ENCODE measurements at regions not wholly inside any gene's neighbourhood (a gene's known extent, or its start where the extent isn't known, plus 50 kb on each side); places are given as distances from the start of the nearest gene placed in this dataset.
"Not testable (repeated sequence)": the region's sequence is repeated elsewhere in the genome, so short reads cannot be mapped to it uniquely, and the experiment has no call there.

DNA sequence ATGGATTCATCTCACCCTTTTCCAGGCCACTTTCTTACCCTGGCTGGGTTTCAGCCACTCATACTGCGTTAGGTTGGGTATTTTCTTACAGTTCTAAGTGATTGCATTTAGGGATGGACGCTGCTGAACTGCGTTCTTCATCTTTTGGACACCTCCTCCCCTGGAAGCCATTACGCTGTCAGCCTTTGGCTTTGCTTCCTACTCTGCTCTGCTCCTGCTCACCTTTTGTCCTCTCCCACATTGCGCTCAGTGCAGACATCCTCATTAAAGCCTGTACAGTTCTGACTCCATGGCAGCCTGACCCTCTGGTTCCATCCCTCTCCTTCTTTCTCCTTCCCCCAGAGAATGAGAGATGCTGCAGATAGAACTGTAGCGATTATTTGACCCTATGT, 108.9 kb downstream of the SRGAP2 start:
- not testable (repeated sequence) for DNase-seq (ENCODE audit: low spot score)

DNA sequence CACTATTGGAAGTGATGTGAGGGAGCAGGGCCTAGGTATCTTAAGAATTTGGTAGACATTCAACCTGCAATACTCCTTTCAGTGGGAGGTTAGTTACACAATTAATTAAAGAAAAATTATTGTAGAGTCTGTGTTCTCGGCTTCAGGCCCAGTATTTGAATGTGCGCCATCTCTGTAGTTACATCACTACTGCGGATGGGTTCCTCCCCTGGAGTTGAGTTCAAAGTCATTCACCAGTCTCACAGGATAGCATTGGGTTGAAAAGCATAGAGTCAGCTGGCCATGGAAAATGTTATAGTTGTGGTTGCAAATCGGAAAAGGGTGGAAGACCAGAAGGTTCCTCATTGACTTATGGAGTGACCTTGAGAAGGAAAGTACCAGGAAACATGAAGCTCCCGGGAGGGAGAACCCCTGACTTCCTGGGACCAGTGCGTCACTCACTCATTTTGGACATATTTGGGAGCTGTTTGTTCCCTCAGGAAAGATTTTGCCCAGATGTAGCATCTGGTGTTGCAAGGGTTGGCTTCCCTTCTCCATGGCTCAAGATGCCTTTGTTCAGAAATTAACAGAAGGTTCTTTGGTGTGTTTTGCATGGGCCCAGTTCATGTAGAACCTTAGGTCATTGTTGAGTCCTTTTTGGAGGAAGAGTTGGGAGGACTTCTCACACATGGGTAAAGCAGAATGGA, 111.8 kb downstream of the SRGAP2 start:
- not testable (repeated sequence) for DNase-seq (ENCODE audit: low spot score)

DNA sequence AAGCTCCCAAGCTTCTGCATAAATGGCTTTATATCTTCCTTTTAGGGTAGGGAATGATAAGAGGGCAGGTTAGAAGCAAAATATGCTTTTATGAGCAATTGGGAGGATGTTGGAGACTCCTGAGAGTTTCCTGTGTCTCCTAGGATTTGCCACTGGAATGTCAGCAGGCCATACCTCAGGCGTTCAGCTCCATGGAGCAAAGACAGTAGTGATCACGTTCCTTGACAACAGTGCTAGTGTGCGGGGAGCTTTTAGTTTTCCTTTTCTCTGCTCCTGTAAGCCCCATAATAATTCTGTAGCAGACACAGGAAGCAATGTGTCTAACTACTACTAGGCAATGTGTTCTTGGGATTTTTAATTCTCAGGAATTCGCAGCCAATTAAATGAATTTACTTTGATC, 113.6 kb downstream of the SRGAP2 start:
- DNase-seq (ENCODE audit: low spot score): not testable (repeated sequence)

DNA sequence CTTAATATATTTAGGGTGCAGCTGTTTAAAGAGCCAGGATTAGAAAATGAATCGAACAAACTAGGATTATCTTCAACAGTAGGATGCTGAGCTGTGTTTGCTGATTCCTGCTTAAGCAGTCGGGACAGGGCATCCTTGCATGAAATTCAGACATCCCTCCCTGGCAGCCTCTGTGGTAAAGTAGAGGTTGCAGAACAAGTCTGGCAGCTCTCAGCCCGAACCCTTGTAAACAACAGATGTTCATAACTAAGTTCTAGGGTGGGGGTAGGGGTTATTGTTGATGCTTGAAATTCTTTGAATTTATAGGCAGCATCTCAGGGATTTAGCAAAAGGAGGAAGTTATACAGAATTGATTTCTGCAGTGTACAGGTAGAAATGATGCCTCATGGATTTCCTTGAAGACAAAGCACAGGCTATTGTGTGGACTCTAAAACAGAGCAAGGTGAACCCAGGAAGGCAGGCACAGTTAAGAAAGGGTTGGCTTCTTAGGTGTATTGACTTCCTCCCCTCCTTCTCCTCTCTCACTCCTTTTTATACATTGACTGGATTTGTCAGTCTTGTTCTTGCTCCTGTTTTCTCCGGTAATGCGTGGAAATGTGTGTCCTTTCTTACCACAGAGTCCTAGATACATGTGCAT, 114.7 kb downstream of the SRGAP2 start:
- not testable (repeated sequence) for DNase-seq (ENCODE audit: low spot score)

DNA sequence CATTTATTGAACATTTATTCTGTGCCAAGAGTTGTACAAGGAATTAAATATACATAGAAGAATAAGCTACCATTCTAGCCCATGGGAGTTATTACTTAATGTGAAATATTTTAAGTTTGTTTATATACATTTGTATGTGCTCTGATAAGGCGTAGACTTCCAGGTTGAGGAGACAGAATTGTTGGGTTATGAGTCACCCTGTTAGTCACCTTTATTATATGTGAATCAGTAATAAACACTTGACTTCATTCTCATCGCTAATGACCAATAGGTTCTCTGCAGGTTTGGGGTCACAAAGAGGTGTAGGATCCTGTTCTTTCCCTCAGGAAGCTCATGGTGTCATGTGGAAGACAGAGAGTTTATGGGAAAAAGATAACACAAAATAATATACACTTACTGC, 116.9 kb downstream of the SRGAP2 start:
- not testable (repeated sequence) for DNase-seq (ENCODE audit: low spot score)

DNA sequence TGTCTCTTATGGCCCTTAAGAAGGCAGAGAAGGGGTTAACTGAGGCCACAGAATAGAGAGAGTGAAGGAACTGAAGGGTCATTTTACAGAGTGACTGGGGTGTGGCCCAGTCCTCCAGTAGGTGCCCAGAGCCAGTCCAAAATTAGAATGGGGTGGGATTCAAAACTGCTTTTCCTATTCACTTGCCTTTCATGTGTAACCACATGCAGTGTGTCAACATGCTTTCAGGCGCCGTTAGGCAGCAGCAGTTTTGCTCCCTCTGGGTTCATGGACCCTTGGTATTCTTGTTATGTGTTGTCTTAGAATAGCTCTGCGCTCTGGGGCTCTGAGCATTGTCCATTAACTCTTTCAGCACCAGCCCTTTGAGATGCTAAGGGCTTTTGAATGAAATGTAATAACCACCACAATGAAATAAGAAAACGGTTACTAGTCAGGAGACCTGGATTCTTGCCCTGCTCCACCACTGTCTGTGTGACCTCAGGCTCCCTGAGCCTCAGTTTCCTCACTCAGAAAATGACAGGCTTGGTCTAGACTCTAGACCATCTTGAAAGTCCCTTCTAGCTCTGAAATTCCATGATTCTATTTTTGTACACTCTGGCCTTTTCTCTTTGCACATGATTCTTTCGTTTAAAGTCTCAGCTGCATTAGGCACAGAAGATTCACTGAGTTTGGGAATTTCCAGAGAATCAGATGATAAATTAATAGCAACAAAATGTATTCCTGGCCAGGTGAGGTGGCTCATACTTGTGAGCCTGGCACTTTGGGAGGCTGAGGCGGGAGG, 123.0 kb downstream of the SRGAP2 start:
- not testable (repeated sequence) for DNase-seq (ENCODE audit: low spot score)

DNA sequence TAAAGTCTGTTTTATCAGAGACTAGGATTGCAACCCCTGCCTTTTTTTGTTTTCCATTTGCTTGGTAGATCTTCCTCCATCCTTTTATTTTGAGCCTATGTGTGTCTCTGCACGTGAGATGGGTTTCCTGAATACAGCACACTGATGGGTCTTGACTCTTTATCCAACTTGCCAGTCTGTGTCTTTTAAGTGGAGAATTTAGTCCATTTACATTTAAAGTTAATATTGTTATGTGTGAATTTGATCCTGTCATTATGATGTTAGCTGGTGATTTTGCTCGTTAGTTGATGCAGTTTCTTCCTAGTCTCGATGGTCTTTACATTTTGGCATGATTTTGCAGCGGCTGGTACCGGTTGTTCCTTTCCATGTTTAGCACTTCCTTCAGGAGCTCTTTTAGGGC, 128.3 kb downstream of the SRGAP2 start:
- not testable (repeated sequence) for DNase-seq (ENCODE audit: low spot score)

DNA sequence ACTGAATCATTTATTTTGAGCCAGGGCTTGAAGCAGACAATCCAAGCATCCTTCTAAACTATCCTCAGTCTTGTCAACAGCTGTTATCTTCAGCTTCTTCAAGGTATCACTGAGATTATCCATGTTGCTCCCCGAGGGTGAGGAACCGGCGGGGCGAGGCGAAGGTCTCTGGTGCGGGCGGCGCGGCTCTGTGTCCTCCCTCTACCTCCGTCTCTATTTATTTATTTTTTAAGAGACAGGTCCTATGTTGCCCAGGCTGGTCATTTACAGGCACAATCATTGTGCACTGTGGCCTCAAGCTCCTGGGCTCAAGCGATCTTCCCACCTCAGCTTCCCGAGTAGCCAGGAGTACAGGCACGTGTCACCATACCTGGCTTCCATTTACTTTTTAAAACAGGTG, 130.0 kb downstream of the SRGAP2 start:
- DNase-seq (ENCODE audit: low spot score): not testable (repeated sequence)

DNA sequence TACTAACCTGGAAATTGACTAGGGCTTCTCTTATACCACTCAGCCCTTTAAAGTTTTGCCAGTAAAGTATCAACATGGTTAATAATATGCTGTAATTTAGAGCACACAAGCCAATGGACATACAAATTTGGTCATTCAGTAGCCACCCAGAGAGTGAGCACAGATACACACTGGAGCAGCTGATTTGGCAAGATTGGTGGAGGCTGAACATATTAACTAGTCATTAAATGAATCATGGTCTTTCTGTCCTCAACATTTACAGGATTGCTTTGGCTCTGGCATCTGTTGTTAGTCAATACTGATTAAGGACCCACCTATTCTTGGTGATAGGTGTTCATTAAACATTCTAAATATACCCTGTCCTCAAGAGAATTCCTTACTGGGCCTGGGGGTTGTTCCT, 130.6 kb downstream of the SRGAP2 start:
- DNase-seq (ENCODE audit: low spot score): not testable (repeated sequence)

DNA sequence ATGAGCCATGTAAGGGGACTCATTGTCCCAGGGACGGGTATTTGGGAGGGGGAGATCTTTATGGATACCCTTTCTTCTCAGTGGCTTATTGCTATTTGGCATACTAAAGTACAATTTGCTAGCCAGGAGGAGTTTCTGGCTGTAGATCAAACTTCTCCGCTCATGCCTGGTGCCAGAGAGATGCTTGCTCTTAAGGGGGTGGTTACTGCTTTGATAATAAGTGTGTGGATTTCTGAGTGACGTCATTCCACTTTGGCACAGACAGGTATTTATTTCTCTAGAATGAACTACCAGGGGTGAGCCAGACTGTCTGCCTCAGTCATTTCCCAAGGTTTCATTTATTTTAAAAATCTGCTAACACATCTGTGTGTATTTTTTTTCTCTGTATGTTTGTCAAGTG, 131.1 kb downstream of the SRGAP2 start:
- DNase-seq (ENCODE audit: low spot score): not testable (repeated sequence)

DNA sequence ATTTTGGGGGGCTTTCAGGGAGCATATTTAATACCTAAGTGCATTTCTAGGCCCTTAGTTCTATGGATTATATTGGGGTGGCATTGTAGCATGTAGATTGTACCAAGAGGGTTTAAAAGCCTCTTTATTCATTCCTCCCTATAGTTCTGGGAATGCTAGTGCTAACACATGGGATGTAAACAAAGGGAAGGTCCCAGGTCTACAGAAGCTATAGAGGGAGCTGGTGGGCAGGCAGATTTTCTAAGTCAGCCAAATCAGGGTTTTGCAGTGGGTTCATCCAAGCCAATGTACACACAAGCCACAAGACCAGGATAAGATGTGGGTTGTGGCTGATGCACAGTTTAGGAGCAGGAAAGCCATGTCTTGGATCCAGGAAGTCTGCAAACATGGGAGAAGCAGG, 131.8 kb downstream of the SRGAP2 start:
- DNase-seq (ENCODE audit: low spot score): not testable (repeated sequence)

DNA sequence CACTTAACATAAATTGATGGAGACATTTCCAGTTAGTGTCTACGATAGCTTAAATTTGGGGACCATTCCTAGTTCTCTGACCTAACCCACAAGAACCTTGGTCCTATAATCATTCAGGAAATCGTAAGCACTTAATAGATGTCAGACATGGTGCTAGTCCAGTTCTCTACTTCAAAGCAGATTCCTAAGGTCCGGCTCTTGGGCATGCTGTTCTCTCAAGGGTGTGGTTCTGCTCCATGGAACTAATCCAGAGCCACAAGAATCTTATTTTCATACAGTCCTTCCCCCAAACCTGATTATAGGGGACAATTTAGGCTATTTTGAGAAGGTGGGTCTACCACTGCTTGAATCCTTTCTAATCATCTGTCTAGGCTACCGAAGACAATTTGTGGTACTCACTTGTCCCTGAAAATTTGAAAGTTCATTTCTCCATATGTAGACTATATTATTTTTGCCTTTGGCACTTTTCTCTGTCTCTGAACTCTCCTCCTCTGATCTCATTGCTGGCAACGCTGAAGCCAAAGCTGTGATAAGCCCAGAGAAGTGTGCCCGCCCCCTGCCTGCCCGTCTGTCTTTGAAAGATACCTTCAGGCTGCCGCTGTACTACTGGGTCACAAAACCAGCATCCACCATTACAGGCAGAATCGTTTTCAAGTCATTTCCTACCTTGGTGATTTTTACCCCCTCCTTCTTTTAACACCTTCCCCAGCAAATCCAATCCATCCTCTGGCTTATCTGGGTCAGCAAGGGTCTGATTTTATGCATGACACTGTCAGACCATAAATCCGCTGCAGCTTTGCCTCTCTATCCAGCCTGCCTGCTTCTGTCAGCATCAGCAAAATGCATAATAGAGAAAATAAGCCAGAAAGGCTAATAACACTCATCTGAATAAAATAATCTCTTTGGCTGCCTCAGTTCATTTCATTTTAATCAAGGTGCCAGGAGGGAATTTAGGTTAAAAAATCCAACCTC, 132.8 kb downstream of the SRGAP2 start:
- DNase-seq (ENCODE audit: low spot score): not testable (repeated sequence)

DNA sequence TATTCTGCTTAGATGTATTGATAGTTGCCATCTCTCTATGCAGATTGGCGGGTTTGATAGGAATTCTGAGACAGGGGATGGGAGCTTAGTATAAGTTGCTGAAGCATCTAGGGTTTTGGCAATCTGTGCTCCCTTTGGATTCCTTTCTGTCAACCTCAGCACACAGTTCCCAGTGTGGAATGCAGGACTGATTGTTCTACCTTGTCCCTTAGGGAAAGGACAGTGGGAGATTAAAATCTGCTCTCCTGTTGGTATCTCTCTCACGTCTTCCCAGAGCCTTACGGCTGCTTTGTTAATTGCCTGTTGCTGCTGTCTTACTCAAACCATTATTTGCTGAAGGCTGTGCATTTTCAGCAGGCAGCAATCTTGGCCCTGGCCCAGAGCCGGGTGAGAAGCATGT, 133.3 kb upstream of the IKBKE start:
- not testable (repeated sequence) for DNase-seq (ENCODE audit: low spot score)

DNA sequence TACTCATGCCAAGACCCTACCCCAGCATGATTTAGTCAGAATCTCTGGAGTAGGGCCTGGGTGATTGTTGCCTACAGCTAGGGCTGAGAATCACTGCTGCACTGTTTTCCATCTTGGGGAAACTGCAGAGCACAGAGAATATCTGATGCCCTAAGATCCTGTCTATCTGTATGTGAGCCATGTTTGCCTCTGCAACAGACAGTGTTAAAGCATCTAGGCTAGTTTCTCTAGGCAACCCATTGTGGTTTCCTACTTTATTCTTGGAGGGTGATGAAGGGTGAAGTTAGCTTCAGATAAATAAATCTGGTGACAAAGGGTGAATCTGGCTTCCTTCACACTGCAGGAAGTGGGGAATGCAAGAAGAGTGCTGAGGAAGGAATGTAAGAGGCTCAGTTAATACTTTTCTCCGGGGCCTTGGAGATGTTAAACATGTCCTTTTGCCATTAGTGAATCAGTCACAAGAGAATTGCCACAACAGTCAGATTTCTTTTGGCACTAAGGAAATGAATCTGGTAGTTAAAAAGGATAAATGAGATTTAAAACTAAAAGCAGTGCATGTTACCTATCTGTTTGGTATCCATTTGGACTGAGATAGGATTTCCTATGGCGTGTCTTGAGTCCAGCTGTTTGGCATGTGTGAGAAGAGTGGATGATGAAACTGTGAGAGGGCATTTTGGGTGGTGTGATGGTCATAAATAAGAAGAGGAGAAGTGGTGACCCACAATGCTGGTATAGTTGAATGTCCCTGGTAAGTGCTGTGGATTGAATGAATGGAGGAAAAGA, 119.6 kb upstream of the IKBKE start:
- not testable (repeated sequence) for DNase-seq (ENCODE audit: low spot score)

DNA sequence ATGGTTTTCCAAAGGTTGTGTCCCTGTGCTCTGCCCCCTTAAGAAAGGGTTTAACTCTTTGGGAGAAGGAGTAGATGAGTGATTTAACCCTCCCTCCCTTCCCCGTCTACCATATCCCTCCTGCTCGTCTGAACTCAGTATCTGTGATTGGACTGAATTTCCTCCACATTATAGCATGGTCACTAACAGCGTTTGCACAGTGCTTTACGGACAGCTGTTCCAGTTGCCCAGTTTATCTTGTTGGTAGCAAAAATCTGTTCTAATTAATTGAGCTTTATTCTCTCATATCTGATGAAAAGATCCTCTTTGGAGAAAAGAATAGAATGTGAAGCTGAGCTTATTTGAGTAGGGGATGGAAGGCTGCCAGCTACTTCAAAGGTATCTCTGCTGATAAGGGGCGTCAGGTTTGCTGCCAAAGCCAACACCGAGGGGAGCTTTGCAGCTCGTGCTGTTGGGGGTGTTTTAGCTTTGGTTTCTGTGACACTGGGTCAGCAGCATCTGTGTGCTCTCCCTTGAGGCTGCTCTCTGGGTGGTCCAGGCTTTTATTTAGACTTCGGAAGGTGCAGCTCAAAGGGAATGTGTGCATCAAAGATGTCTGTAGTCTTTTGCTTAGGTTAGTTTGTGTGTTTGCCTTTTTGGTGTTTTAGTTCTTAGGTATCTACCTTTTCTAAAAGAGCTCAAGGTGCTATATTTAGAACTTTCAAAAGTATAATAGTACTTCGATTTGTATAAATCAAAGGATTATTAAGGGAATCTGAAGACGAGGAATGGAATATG, 118.8 kb upstream of the IKBKE start:
- DNase-seq (ENCODE audit: low spot score): not testable (repeated sequence)

DNA sequence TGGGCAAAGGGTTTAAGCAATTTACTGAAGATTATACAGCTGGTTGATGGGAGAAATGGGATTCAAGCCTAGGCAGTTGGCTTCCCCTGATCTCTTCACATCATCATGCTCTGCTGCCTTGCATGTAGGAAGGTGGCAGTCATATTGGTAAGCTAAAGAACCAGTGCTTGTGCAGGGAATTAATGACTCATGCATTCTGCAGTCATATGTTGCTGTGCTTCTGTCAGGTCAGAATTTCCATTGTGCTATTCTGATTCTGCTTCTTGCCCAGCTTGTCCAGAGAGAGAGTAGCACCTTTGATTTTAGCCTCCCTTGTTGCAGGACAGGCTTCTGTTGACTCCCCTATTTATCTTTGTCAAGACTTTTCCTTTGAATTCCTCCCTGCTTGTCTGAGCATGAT, 114.0 kb upstream of the IKBKE start:
- DNase-seq (ENCODE audit: low spot score): not testable (repeated sequence)

DNA sequence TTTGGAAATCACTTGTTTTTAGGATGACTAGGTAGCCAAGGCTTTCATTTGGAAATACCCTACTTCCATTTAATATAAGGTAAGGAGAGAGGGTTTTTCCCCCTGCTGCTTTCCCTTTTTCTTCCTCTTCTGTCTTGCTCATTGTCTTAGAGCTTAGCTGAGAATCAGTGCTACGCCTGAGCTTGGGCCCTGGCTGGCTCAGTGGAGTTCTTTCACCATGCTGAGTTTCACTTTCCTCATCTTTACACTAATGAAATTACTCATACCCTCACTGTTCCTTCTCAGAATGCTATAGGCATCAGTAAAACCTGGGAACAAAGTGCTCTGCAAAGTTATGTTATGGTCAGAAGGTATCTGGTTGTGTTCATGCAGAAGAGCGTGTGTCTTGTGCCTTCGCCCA, 112.3 kb upstream of the IKBKE start:
- not testable (repeated sequence) for DNase-seq (ENCODE audit: low spot score)

DNA sequence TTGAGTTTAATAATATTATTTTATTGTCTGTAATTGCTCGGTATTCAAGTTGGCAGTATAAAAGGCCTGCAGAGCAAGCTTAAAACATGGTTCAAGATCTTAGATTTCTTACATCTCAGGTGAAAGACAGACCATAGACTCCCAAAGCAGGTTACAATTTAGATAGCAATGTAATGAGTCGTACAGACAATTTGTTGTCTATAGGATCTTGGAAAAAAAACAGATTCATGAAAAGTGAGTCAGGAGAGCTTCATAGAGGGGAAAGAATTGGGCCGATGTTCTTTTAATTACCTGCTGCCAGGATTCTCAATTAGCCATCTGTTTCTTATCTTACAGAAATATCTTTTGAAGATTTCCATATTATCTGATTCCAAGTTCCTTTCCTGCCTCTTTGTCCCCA, 111.5 kb upstream of the IKBKE start:
- not testable (repeated sequence) for DNase-seq (ENCODE audit: low spot score)

DNA sequence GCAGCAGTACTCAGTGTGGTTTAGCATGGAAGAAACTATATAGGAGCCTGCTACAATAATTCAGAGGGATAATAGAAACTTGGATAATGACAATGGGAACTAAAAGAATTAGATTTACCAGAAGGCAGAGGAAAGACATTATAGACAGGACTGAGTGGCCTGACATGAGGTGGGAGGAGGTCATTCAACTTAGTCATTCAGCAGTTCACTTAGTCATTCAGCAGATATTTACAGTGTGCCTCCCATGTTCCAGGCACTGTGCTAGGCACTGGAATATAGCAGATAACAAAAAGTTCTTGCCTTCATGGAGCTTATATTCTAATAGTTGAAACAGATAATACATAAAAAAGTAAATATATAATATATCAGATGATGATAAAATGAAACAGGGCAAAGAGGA, 110.9 kb upstream of the IKBKE start:
- not testable (repeated sequence) for DNase-seq (ENCODE audit: low spot score)

DNA sequence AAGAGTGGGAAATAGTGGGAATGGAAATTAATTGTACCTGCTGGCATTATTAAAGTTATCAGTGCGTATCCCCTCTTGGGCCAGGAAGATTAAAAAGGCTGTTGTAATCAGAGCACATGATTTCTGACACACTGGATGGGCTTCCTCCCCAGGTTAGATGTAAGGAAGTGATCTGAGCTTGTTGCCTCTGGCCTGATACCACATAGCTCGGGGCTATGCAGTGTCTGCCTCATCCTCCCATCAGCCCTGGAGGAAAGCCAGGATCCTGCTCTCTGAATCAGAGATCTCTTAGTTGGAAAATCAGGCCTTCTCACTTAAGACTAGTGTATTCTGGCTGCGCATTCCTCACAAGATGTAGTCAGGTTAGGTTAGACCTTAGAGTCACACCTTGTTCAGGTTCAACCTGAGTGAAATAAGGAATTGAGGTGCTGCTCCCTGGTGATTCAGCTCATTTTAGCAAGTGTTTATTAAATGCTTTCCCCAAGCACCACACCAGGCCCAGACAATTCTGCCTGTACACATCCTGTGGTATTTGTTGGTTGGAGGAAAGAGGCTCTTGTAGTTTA, 108.2 kb upstream of the IKBKE start:
- DNase-seq (ENCODE audit: low spot score): not testable (repeated sequence)

All from globus pallidus (tissue), 1 donor.